Body of pancreas (tissue), 4 donors: ENCODE measurements at regions not wholly inside any gene's neighbourhood (a gene's known extent, or its start where the extent isn't known, plus 50 kb on each side); places are given as distances from the start of the nearest gene placed in this dataset.

ENCODE experiments used
- CTCF ChIP-seq, 7 experiments: fragments of 450-650 bp in 4 of 7; fragments of 200-600 bp in 3 of 7; sonication (generic) in 3 of 7; IDR thresholded peaks; one replicate each; pipeline ENCODE4 v1.5.1; 2016 to 2019; ENCODE audit warnings: antibody characterized with exemption in 7 of 7
- POLR2A ChIP-seq, 3 donors: fragments of 450-650 bp; IDR thresholded peaks; one replicate each; pipeline ENCODE4 v1.6.1; 2016; ENCODE audit warnings: antibody characterized with exemption in 3 of 3, mild to moderate bottlenecking in 2 of 3

GRCh38 chr7:123360631-123361030 lies 160.9 kb upstream of the SLC13A1 start:
- no peak for TF ChIP-seq POLR2A (IDR thresholded peaks at IDR 0.05)
- TF ChIP-seq CTCF (IDR thresholded peaks at IDR 0.05), result no peak
